SK-N-DZ (cell line): ENCODE measurements at regions not wholly inside any gene's neighbourhood (a gene's known extent, or its start where the extent isn't known, plus 50 kb on each side); places are given as distances from the start of the nearest gene placed in this dataset.
"Not testable (repeated sequence)": the region's sequence is repeated elsewhere in the genome, so short reads cannot be mapped to it uniquely, and the experiment has no call there.

Experiments used
- DNase-seq: peaks from one replicate; pipeline ENCODE4 v3.0.0-alpha.2; 2015; ENCODE audit warnings: low spot score

DNA sequence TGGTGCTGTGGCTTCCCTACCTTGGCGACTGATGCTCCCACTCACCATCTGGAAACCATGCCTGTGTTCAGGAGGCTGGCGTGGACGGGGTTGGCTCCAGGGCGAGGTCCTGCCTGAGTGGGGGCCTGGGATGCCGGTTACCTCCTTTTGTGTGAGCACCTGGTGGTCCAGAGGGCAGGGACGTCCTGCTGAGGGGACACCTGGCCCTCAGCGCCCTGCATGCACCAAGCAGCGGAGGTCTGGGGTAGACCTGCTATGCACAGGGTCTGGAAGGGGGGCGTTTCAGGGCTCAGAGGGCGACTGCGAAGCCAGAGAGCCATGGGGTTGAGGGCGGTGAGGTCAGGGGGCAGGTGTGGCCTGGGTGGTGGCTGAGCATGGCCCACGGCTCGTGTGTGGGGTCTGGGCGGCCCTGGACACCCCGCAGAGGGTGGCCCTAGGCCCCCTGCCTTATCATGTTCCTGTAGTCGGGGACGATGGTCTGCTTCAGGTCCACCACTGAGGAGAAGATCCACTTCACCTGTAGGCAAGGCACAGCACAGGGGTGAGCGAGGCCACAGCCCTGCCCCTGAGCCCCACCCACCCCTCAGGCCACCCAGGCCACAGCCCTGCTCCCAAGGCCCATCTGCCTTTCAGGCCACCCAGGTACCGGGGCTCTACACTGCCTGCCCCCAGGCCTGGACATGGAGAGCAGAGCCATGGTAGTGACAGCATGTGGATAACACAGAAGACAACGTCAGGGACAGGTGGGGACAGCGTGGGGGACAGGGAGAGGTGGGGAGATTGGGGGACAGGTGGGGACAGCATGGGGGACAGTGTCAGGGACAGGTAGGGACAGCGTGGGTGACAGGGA is 95.3 kb downstream of the TMEM121 start:
- not testable (repeated sequence) for DNase-seq

- DNase-seq = no peak
Measured at GRCh38 chr14:105622329-105622955, 96.1 kb downstream of the TMEM121 start.

GRCh38 chr14:105623178-105623577 is 96.8 kb downstream of the TMEM121 start:
- DNase-seq = not testable (repeated sequence)

DNA sequence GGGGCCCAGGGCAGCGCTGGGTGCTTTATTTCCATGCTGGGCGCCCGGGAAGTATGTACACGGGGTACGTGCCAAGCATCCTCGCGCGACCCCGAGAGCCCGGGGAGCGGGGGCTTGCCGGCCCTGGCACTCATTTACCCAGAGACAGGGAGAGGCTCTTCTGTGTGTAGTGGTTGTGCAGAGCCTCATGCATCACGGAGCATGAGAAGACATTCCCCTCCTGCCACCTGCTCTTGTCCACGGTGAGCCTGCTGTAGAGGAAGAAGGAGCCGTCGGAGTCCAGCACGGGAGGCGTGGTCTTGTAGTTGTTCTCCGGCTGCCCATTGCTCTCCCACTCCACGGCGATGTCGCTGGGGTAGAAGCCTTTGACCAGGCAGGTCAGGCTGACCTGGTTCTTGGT is 98.0 kb downstream of the TMEM121 start:
- not testable (repeated sequence) for DNase-seq

DNA sequence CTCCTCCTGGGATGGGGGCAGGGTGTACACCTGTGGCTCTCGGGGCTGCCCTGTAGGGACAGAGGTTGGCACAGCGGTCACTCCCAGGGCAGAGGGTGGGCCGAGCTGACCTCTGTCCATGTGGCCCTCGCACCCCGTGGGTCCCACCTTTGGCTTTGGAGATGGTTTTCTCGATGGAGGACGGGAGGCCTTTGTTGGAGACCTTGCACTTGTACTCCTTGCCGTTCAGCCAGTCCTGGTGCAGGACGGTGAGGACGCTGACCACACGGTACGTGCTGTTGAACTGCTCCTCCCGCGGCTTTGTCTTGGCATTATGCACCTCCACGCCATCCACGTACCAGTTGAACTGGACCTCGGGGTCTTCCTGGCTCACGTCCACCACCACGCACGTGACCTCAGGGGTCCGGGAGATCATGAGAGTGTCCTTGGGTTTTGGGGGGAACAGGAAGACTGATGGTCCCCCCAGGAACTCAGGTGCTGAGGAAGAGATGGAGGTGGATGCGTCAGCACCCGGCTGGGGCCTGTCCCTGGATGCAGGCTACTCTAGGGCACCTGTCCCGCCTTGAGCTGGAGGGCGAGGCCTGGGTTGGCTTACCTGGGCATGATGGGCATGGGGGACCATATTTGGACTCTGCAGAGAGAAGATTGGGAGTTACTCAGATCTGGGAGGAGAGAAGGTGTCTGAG is 98.5 kb downstream of the TMEM121 start:
- not testable (repeated sequence) for DNase-seq

GRCh38 chr14:105625448-105625847 is 99.1 kb downstream of the TMEM121 start:
- not testable (repeated sequence) for DNase-seq

GRCh38 chr14:105626111-105626510 is 99.7 kb downstream of the TMEM121 start:
- not testable (repeated sequence) for DNase-seq

GRCh38 chr14:105626651-105627050 is 100.3 kb downstream of the TMEM121 start:
- not testable (repeated sequence) for DNase-seq

- not testable (repeated sequence) for DNase-seq
Measured at GRCh38 chr14:105627287-105627686, 100.9 kb downstream of the TMEM121 start.

DNA sequence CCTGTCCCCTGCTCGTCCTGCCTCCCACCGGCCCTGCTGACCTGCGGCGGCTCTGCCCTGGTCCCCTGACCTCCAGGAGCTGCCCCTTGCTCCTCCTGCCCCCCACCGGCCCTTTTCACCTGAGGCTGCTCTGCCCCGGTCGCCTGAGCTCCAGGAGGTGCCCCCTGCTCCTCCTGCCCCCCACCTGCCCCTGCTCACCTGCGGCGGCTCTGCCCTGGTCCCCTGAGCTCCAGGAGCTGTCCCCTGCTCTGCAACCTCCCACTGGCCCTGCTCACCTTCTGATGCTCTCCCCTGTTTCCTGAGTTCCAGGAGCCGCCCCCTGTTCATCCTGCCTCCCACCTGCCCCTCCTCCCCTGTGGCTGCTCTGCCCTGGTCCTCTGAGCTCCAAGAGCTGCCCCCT is 101.3 kb downstream of the TMEM121 start:
- DNase-seq = no peak

DNA sequence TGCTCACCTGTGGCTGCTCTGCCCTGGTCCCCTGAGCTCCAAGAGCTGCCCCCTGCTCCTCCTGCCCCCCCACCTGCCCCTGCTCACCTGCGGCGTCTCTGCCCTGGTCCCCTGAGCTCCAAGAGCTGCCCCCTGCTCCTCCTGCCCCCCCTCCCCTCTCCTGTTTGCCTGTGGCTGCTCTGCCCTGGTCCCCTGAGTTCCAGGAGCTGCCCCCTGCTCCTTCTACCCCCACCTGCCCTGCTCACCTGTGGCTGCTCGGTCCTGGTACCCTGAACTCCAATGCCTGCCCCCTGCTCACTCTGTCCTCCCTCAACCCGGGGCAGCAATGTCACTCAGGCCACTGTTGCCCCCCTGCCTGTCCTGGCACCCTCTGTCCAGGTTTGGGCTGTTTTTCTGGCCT is 101.7 kb downstream of the TMEM121 start:
- DNase-seq = not testable (repeated sequence)

DNA sequence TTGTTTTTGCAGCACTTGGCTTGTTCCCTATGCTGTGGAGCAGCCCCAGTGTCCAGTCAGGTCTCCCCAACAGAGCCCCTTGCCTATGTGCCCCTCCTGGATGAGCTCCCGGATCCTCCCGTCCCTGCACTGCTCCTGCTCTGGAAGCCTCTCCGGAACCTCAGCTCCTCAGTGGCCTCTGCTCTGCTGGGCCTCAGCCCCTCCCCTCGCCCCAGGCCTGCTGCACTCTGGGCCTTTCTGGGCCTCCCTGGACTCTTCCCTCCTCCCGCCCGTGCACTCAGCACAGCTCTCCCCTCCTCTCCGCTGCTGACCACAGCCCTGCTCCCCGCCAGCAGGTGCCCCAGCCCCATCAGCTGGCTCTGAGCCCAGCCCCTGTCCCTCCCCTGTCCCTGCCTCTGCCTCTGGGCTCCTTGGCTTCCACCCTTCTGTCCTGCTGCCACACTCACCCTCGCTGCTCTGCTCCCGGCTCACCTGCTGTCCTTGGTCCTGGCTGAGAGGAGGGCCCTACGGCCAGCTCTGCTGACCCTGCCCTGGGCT is 102.2 kb downstream of the TMEM121 start:
- not testable (repeated sequence) for DNase-seq

- DNase-seq = not testable (repeated sequence)
Measured at GRCh38 chr14:105629091-105629885, 102.9 kb downstream of the TMEM121 start.

DNA sequence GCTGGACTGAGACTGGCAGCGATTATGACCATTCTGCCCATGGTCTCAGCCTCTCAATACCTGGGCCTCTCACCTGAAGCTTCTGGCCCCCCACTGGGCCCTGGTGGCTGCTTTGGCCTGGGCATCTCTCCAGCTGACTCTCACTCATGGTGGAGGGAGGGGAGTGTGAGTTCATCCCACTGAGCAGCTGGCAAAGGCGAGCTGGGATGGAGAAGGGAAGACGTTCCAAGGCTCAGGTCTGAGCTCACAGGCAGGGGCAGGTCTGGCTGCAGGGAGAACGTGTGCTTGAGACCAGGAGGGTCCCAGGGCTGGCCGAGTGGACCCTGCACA is 103.5 kb downstream of the TMEM121 start:
- DNase-seq = no peak

GRCh38 chr14:105630293-105630934 is 104.0 kb downstream of the TMEM121 start:
- not testable (repeated sequence) for DNase-seq

DNA sequence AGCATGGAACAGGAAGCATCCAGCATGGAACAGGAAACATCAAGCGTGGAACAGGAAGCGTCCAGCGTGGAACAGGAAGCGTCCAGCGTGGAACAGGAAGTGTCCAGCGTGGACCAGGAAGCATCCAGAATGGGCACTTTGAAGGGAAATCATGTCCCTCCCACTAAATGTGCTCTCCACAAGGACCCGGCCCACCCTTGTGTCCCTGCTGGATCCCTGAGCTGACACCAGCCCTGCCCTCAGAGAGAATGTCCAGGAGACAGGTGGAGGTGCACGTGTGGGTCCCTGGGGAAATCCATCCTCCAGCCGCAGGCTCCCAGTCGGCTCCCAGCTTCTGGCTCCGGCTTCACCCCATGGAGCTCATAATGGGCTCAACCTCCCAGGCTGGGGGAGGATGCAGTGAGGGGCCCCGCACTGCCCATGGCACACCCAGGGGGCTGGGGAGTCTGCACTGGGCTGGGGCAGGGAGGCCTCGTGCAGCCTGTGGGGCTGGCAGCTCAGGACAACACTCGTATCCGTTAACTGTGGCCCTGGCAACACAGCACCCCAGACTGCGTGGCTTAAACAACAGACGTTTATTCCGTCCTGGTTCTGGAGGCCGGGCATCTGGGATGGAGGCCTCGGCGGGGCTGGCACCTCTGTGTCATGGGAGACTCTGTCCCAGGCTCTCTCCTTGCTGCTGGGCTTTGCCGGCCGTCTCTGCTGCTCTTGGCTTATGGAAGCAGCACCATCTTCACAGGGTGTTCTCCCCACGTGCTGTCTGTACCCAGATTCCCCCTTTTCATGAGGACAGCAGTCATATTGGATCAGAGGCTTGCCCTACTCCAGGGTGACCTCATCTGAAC is 104.8 kb downstream of the TMEM121 start:
- not testable (repeated sequence) for DNase-seq

DNA sequence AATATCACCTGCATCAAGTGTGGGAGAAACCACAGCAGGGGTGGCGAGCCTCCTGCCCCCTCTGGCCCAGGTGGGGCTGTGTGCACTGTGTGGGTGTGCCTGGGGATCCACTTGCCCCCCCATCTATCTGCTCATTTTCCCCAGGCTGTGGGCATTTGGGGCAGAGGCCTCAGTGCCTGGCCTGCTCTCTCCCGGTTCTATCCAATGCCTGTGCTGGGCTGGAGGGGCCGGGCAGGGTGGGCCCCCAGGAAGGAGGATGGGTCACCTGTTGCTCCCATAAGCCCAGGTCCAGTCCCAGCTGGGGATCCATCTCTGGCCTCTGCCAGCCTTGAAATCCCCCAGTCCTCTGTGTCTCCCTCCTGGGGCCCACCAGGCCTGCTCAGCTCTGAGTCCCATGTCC is 105.6 kb downstream of the TMEM121 start:
- no peak for DNase-seq

GRCh38 chr14:105633596-105633995 is 107.2 kb downstream of the TMEM121 start:
- not testable (repeated sequence) for DNase-seq

- DNase-seq = no peak
Measured at GRCh38 chr14:105635560-105635959, 109.2 kb downstream of the TMEM121 start.

DNA sequence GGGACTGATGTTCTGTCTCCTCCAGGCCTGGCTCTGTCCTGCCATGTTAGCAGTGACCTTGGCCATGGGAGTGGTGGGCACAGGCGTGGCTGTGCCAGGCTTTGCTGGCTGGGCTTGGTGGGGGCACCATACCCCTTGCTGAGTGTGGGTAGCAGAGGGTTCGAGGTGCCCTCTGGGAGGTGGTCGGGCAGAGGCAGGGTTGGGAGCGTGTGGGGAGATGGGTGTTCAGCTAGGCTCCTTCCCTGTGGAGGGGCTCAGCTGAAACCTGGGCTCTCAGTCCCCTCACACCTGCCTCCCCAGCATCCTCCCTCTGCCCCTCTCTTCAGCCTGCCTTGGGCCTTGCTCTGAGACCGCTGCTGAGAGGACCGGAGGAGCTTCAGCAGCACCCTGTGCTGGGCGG is 109.6 kb downstream of the TMEM121 start:
- not testable (repeated sequence) for DNase-seq
